ENCODE measurements at regions not wholly inside any gene's neighbourhood (a gene's known extent, or its start where the extent isn't known, plus 50 kb on each side); places are given as distances from the start of the nearest gene placed in this dataset.

GRCh38 chr6:121536345-121536744 lies 100.9 kb downstream of the GJA1 start:
- TF ChIP-seq, protein P1, sequence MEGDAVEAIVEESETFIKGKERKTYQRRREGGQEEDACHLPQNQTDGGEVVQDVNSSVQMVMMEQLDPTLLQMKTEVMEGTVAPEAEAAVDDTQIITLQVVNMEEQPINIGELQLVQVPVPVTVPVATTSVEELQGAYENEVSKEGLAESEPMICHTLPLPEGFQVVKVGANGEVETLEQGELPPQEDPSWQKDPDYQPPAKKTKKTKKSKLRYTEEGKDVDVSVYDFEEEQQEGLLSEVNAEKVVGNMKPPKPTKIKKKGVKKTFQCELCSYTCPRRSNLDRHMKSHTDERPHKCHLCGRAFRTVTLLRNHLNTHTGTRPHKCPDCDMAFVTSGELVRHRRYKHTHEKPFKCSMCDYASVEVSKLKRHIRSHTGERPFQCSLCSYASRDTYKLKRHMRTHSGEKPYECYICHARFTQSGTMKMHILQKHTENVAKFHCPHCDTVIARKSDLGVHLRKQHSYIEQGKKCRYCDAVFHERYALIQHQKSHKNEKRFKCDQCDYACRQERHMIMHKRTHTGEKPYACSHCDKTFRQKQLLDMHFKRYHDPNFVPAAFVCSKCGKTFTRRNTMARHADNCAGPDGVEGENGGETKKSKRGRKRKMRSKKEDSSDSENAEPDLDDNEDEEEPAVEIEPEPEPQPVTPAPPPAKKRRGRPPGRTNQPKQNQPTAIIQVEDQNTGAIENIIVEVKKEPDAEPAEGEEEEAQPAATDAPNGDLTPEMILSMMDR (IDR thresholded peaks at IDR 0.05; ENCODE audit: low read depth, low read length), result no peak
- Histone ChIP-seq H3K27me3 (ENCODE audit: control insufficient read depth, insufficient read depth, low read length) (no peaks in the 10 kb centered on the region), H3K27ac (ENCODE audit: low read depth, low read length) (no peak overlapping the region), H3K4me3 (ENCODE audit: low read depth, low read length) (no peak overlapping the region), H3K9me3 (ENCODE audit: control insufficient read depth, insufficient read depth, low read length) (no peaks in the 10 kb centered on the region)
- ChIA-PET CTCF (no interaction called here), POLR2A (no interaction called here)
- no peak for DNase-seq (ENCODE audit: low read depth, low spot score)

- Histone ChIP-seq H3K4me3 (ENCODE audit: low read depth, low read length) (no peak overlapping the region), H3K9me3 (ENCODE audit: control insufficient read depth, insufficient read depth, low read length) (no peaks in the 10 kb centered on the region), H3K27ac (ENCODE audit: low read depth, low read length) (no peak overlapping the region), H3K27me3 (ENCODE audit: control insufficient read depth, insufficient read depth, low read length) (no peaks in the 10 kb centered on the region)
- TF ChIP-seq, protein P1 (IDR thresholded peaks at IDR 0.05; ENCODE audit: low read depth, low read length), result no peak
- CTCF ChIA-PET, result interaction anchor here (1.8 kb wide), 1 partner anchor 10 kb away, joined by 5 read pairs; no protein-coding TSS in a partner anchor
- DNase-seq (ENCODE audit: low read depth, low spot score), result no peak
- POLR2A ChIA-PET, result no interaction called here
These were observed 104.0 kb downstream of the GJA1 start for GRCh38 chr6:121539439-121539838.

DNA sequence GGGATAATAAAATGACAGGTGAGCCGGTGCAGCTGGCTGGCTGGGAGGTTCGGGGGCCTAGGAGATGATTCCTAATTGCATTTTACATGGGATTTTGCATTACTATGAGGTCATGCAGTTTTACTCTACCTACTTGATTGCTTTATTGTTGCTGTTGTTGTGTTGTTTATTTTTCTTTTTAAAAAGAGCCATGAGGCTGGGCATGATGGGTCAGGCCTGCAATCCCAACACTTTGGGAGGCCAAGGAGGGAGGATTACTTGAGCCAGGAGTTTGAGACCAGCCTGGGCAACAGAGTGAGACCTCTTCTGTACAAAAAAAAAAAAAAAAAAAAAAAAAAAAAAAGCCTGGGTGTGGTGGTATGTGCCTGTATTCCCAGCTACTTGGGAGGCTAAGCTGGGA lies 104.8 kb downstream of the GJA1 start:
- Histone ChIP-seq H3K27ac (ENCODE audit: low read depth, low read length) (no peak overlapping the region), H3K9me3 (ENCODE audit: control insufficient read depth, insufficient read depth, low read length) (no peaks in the 10 kb centered on the region), H3K4me3 (ENCODE audit: low read depth, low read length) (no peak overlapping the region), H3K27me3 (ENCODE audit: control insufficient read depth, insufficient read depth, low read length) (no peaks in the 10 kb centered on the region)
- ChIA-PET CTCF (interaction anchor here (1.8 kb wide), 1 partner anchor 9 kb away, joined by 5 read pairs; no protein-coding TSS in a partner anchor), POLR2A (no interaction called here)
- DNase-seq (ENCODE audit: low read depth, low spot score), result no peak
- TF ChIP-seq, protein P1 (IDR thresholded peaks at IDR 0.05; ENCODE audit: low read depth, low read length), result no peak

GRCh38 chr6:121544691-121545090 lies 109.2 kb downstream of the GJA1 start:
- TF ChIP-seq, protein P1 (IDR thresholded peaks at IDR 0.05; ENCODE audit: low read depth, low read length), result no peak
- no peak overlapping the region for H3K4me3 ChIP-seq (ENCODE audit: low read depth, low read length)
- no peak overlapping the region for H3K27ac ChIP-seq (ENCODE audit: low read depth, low read length)
- CTCF ChIA-PET, result no interaction called here
- H3K27me3 ChIP-seq (ENCODE audit: control insufficient read depth, insufficient read depth, low read length), result no peaks in the 10 kb centered on the region
- H3K9me3 ChIP-seq (ENCODE audit: control insufficient read depth, insufficient read depth, low read length), result no peaks in the 10 kb centered on the region
- no peak for DNase-seq (ENCODE audit: low read depth, low spot score)
- POLR2A ChIA-PET, result no interaction called here

DNA sequence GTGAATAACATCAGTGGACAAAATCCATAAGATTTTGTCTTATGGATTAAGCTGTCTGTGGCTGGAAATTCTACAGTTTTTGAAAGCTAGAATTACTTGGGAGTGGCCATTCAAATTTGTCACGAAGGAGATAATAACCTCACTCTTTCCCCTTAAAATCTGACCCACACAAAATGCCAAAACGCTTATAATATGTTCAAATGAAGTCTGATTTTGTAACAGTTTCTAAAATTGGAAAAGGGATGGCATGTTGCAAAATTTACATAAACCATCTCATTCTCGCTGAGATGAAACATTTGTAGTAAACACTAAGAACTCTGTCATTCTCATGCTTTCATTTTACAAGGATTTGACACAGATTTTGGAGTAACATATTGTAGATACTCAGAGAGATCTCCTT lies 112.7 kb downstream of the GJA1 start:
- Histone ChIP-seq H3K9me3 (ENCODE audit: control insufficient read depth, insufficient read depth, low read length) (no peaks in the 10 kb centered on the region), H3K4me3 (ENCODE audit: low read depth, low read length) (no peak overlapping the region), H3K27ac (ENCODE audit: low read depth, low read length) (no peak overlapping the region), H3K27me3 (ENCODE audit: control insufficient read depth, insufficient read depth, low read length) (no peaks in the 10 kb centered on the region)
- no peak for DNase-seq (ENCODE audit: low read depth, low spot score)
- POLR2A ChIA-PET, result no interaction called here
- CTCF ChIA-PET, result interaction anchor here (0.6 kb wide), 1 partner anchor 113 kb away, joined by 3 read pairs; the partner anchor contains the start of gene GJA1
- TF ChIP-seq, protein P1 (IDR thresholded peaks at IDR 0.05; ENCODE audit: low read depth, low read length), result no peak

Measured in AG04450 (cell line).